ENCODE measurements at regions not wholly inside any gene's neighbourhood (a gene's known extent, or its start where the extent isn't known, plus 50 kb on each side); places are given as distances from the start of the nearest gene placed in this dataset.

DNA sequence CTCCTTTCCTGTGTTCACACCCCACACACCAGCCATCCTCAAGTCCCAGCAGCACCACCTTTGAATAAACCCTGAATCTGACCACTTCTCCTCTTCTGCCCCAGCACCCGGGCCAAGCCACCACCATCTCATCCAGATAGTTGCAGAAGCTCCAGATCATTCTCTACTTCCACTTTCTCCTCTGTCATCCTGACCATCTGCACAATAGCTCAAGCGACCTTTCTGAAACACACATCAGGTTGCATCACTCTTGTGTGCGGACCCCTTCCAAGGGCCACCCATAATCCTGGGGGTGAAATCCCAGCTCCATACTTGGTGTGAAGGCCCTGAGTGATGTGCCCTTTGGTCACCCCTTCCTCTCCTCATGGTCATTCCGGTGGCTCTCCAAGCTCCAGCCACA lies 187.4 kb upstream of the GALNT17 start:
- H3K27me3 ChIP-seq = no peaks in the 10 kb centered on the region
- peak; percentile 40 for DNase-seq (ENCODE audit: low spot score)
- TF ChIP-seq, protein P1, sequence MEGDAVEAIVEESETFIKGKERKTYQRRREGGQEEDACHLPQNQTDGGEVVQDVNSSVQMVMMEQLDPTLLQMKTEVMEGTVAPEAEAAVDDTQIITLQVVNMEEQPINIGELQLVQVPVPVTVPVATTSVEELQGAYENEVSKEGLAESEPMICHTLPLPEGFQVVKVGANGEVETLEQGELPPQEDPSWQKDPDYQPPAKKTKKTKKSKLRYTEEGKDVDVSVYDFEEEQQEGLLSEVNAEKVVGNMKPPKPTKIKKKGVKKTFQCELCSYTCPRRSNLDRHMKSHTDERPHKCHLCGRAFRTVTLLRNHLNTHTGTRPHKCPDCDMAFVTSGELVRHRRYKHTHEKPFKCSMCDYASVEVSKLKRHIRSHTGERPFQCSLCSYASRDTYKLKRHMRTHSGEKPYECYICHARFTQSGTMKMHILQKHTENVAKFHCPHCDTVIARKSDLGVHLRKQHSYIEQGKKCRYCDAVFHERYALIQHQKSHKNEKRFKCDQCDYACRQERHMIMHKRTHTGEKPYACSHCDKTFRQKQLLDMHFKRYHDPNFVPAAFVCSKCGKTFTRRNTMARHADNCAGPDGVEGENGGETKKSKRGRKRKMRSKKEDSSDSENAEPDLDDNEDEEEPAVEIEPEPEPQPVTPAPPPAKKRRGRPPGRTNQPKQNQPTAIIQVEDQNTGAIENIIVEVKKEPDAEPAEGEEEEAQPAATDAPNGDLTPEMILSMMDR (IDR thresholded peaks at IDR 0.05) = no peak
- H3K4me3 ChIP-seq = no peak overlapping the region
- no peaks in the 10 kb centered on the region for H3K4me1 ChIP-seq
- H3K9me3 ChIP-seq = peaks cover 0 to 6% of the 10 kb centered on the region in 2 donors
- no peaks in the 10 kb centered on the region for H3K36me3 ChIP-seq
- no peak overlapping the region for H3K27ac ChIP-seq

DNA sequence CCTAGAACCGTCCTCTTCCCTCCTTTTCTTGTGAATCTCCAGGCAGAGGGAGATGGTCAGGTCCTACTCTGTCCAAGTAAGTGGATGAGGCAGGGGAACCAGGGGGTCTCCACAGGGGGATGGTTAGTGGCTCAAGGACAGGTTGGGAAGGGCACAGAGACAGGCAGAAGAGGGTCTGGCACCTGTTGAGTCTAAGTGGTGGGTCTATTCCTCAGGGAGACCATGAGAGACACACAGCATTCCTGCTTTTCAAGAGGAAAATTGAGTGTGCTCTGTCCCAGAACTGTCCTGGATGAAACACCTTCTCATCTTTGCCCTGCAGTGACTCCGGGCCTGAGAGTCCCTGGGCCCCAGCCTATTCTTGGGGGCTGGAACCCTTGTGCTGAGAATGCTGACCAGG lies 184.8 kb upstream of the GALNT17 start:
- no peak overlapping the region for H3K4me3 ChIP-seq
- DNase-seq (ENCODE audit: low spot score) = peak; percentile 11
- H3K27me3 ChIP-seq = no peaks in the 10 kb centered on the region
- H3K4me1 ChIP-seq = no peaks in the 10 kb centered on the region
- H3K36me3 ChIP-seq = no peaks in the 10 kb centered on the region
- TF ChIP-seq, protein P1 (IDR thresholded peaks at IDR 0.05) = no peak
- peaks cover 0 to 6% of the 10 kb centered on the region in 2 donors for H3K9me3 ChIP-seq
- no peak overlapping the region for H3K27ac ChIP-seq

DNA sequence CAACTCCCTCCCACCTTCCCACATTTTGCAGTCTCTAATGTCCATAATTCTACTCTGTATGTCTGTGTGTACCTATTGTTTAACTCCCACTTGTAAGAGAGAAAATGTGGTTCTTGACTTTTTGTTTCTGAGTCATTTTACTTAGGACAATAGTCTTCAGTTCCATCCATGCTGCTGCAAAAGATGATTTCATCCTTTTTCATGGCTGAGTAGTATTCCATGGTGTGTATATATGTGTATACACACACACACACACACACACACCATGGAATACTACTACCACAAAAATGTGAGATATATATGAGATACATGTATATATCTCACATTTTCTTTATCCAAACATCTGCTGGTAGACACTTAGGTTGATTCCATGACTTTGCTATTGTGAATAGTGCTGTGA lies 182.1 kb upstream of the GALNT17 start:
- no peak overlapping the region for H3K4me3 ChIP-seq
- no peaks in the 10 kb centered on the region for H3K36me3 ChIP-seq
- H3K27ac ChIP-seq = no peak overlapping the region
- no peaks in the 10 kb centered on the region for H3K4me1 ChIP-seq
- TF ChIP-seq, protein P1 (IDR thresholded peaks at IDR 0.05) = no peak
- DNase-seq (ENCODE audit: low spot score) = no peak
- no peaks in the 10 kb centered on the region for H3K27me3 ChIP-seq
- H3K9me3 ChIP-seq = peaks cover 0 to 6% of the 10 kb centered on the region in 2 donors

DNA sequence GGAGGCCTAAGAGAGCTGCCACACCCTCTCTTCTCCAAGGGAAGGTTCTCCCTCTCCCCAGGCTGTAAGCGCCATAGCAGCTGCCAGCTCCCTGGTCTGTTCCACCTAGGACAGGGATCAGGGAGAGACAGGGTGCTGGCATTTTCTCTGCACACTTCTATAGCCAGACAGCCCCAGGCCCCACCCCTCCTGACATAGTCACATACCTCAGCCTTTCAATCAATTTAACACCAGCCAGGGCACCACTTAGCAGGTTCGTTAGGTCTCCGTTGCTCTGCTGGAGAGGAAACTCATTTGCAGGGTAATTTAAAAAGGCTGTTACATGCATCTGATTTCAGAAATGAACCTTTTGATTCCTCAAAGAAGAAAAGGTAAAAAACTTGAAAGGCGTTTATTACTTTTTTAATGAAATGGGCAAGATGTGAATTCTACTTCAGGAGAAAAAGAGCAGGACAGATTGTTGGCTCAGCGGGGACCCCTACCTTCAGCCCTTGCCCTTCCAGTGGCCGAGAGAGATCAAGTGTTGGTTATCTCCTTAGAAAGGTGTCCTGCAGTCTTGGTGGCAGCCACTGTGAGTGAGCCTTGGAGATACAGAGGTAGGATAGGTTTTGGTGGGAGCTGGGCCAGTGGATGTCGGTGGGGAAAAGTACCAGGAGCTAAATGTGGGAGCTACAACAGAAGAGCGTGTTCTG lies 180.5 kb upstream of the GALNT17 start:
- TF ChIP-seq, protein P1 (IDR thresholded peaks at IDR 0.05) = no peak
- H3K9me3 ChIP-seq = peaks cover 0 to 6% of the 10 kb centered on the region in 2 donors
- DNase-seq (ENCODE audit: low spot score) = peak; percentile 30

DNA sequence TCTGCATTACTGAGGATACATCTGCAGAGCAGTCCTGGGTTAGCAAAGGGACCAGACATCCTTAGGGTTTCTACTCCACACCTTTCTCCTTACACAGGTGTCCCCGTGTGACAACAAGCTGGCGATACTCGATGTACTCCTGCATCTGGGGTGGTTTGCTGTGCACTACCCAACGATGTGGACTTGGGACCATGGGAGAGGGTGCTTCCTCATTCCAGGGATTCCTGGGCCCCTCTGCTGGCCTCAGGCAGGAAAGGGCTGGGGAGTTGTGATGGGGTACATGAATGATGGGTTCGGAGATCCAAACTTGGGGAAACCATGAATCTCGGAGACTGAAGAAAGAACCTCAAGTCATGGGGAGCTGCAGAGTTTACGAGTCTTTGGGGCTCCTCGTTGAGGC lies 179.6 kb upstream of the GALNT17 start:
- Histone ChIP-seq H3K27ac (no peak overlapping the region), H3K27me3 (no peaks in the 10 kb centered on the region), H3K4me3 (no peak overlapping the region), H3K9me3 (peaks cover 0 to 6% of the 10 kb centered on the region in 2 donors), H3K4me1 (no peaks in the 10 kb centered on the region), H3K36me3 (no peaks in the 10 kb centered on the region)
- DNase-seq (ENCODE audit: low spot score) = peak; percentile 42
- TF ChIP-seq, protein P1 (IDR thresholded peaks at IDR 0.05) = no peak

More for the DNA sequence above, 180.5 kb upstream of the GALNT17 start:
- Histone ChIP-seq H3K27me3 (no peaks in the 10 kb centered on the region), H3K27ac (no peak overlapping the region), H3K4me1 (no peaks in the 10 kb centered on the region), H3K36me3 (no peaks in the 10 kb centered on the region), H3K4me3 (no peak overlapping the region)

DNA sequence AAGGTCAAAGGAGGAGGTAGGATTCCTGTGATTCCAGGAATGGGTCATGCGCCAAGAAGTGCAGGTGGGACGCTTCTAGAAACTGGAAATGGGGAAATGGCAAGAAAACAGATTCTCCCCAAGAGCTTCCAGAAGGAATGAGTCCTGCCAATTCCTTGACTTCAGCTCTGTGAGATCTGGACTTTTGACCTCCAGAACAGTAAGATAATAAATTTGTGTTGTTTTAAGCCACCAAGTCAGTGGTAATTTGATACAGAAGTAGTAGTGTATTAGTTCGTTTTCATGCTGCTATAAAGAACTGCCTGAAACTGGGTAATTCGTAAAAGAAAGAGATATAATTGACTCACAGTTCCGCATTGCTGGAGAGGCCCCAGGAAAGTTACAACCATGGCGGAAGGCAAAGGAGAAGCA lies 178.6 kb upstream of the GALNT17 start:
- Histone ChIP-seq H3K9me3 (peaks cover 0 to 6% of the 10 kb centered on the region in 2 donors), H3K4me3 (no peak overlapping the region), H3K36me3 (no peaks in the 10 kb centered on the region), H3K27ac (no peak overlapping the region), H3K27me3 (no peaks in the 10 kb centered on the region), H3K4me1 (no peaks in the 10 kb centered on the region)
- TF ChIP-seq, protein P1 (IDR thresholded peaks at IDR 0.05) = no peak
- DNase-seq (ENCODE audit: low spot score) = no peak

Data from right atrium auricular region (tissue), 2 donors.